ENCODE measurements at regions not wholly inside any gene's neighbourhood (a gene's known extent, or its start where the extent isn't known, plus 50 kb on each side); places are given as distances from the start of the nearest gene placed in this dataset.

- Histone ChIP-seq H4K20me1 (replicated peaks in 1 of 2; ENCODE audit: control insufficient read depth in 1 of 2, insufficient read depth in 2 of 2, low read length in 2 of 2) (no peaks in the 10 kb centered on the region), H3K18ac (ENCODE audit: extremely low read depth, low read length) (no peak overlapping the region), H2AFZ (ENCODE audit: low read length) (no peak overlapping the region), H2AK5ac (ENCODE audit: low read depth, low read length) (no peak overlapping the region), H2BK20ac (ENCODE audit: low read length) (no peak overlapping the region), H3K79me1 (ENCODE audit: low read depth, low read length) (no peaks in the 10 kb centered on the region), H4K8ac (ENCODE audit: extremely low read depth, insufficient read depth, low read length) (no peak overlapping the region), H3K14ac (ENCODE audit: insufficient read length) (no peak overlapping the region), H3K4me3 (ENCODE audit: extremely low read depth in 1 of 4, insufficient read depth in 2 of 4, low read depth in 3 of 4, low read length in 4 of 4) (no peak overlapping the region), H3K9me3 (ENCODE audit: insufficient read depth in 2 of 2, low read depth in 1 of 2, low read length in 1 of 2) (no peaks in the 10 kb centered on the region), H3K23ac (ENCODE audit: insufficient read length) (no peak overlapping the region), H4K91ac (replicated peaks; ENCODE audit: insufficient read length, low read length) (no peak overlapping the region), H2BK15ac (ENCODE audit: low read length) (no peak overlapping the region), H3K4me2 (ENCODE audit: insufficient read depth in 1 of 2, low read depth in 2 of 2, low read length in 2 of 2) (no peak overlapping the region), H3K9ac (replicated peaks in 1 of 4; ENCODE audit: extremely low read depth in 1 of 4, low read depth in 3 of 4, low read length in 3 of 4) (no peak overlapping the region), H3K79me2 (ENCODE audit: control insufficient read depth in 1 of 2, insufficient read depth in 2 of 2, low read length in 2 of 2) (no peaks in the 10 kb centered on the region), H3K56ac (replicated peaks; ENCODE audit: insufficient read length, low read depth, low read length) (no peak overlapping the region), H3K23me2 (ENCODE audit: low read depth, low read length) (no peaks in the 10 kb centered on the region), H4K5ac (ENCODE audit: insufficient read length, low read depth, low read length) (no peak overlapping the region), H2BK120ac (replicated peaks; ENCODE audit: low read depth, low read length) (no peak overlapping the region), H3K27ac (ENCODE audit: low read depth, low read length) (no peak overlapping the region), H2BK12ac (ENCODE audit: low read depth, low read length) (no peak overlapping the region), H3K27me3 (replicated peaks in 1 of 4; ENCODE audit: control insufficient read depth in 3 of 4, extremely low read depth in 1 of 4, insufficient read depth in 3 of 4, low read length in 3 of 4) (no peaks in the 10 kb centered on the region), H3K4me1 (replicated peaks in 1 of 4; ENCODE audit: control insufficient read depth in 3 of 4, insufficient read depth in 4 of 4, low read length in 3 of 4) (no peaks in the 10 kb centered on the region), H3K36me3 (ENCODE audit: control insufficient read depth in 2 of 4, insufficient read depth in 4 of 4, low read length in 3 of 4) (no peaks in the 10 kb centered on the region), H2BK5ac (ENCODE audit: low read depth, low read length) (no peak overlapping the region), H3K4ac (replicated peaks; ENCODE audit: insufficient read length, low read depth, low read length) (no peak overlapping the region)
- POLR2A ChIA-PET (ENCODE audit: partially characterized antibody) = interaction anchor here (0.6 kb wide), 1 partner anchor 21 kb away, joined by 5 read pairs; no protein-coding TSS in a partner anchor
- no peak for FAIRE-seq
- DNase-seq (ENCODE audit: low read depth in 1 of 2, low spot score in 2 of 2) = no peak
- WGBS, 2 experiments (ENCODE audit: extremely low coverage in 1 of 2, insufficient coverage in 1 of 2, insufficient read length in 1 of 2, insufficient replicate concordance in 2 of 2, low coverage in 1 of 2, low lambda C conversion rate in 2 of 2, missing lambda C conversion rate in 1 of 2) = 85% methylated on average over 3 of the region's 3 CpGs; no CpG with 5 or more reads in 1 of the 2 experiments
- CTCF ChIA-PET (ENCODE audit: partially characterized antibody) = no interaction called here
- TF ChIP-seq CTBP2 (IDR thresholded peaks at IDR 0.05; ENCODE audit: borderline replicate concordance, insufficient read depth, insufficient read length, low read length) = no peak
- no peak for TF ChIP-seq CHD2 (IDR thresholded peaks at IDR 0.05; ENCODE audit: low read length)
- no peak for TF ChIP-seq NANOG (IDR thresholded peaks at IDR 0.05; ENCODE audit: insufficient read depth, low read depth, low read length, poor library complexity, severe bottlenecking)
- TF ChIP-seq EGR1 (IDR thresholded peaks at IDR 0.05; ENCODE audit: borderline replicate concordance, low read depth, low read length) = no peak
- TF ChIP-seq RFX5 (IDR thresholded peaks at IDR 0.05; ENCODE audit: borderline replicate concordance, low read depth, low read length) = no peak
- TF ChIP-seq SP1 (IDR thresholded peaks at IDR 0.05; ENCODE audit: low read depth, low read length) = no peak
- TF ChIP-seq SIN3A (conservative IDR thresholded peaks at IDR 0.05 in 1 of 2, IDR thresholded peaks at IDR 0.05 in 1 of 2; ENCODE audit: low read depth in 1 of 2, low read length in 2 of 2) = no peak
- TF ChIP-seq MAX (IDR thresholded peaks at IDR 0.05) = no peak
- no peak for TF ChIP-seq EP300 (IDR thresholded peaks at IDR 0.05; ENCODE audit: borderline replicate concordance in 1 of 2, low read depth in 2 of 2, low read length in 2 of 2)
- TF ChIP-seq CBX5 (IDR thresholded peaks at IDR 0.05; ENCODE audit: low read depth, low read length) = no peak
- TF ChIP-seq, protein P1, sequence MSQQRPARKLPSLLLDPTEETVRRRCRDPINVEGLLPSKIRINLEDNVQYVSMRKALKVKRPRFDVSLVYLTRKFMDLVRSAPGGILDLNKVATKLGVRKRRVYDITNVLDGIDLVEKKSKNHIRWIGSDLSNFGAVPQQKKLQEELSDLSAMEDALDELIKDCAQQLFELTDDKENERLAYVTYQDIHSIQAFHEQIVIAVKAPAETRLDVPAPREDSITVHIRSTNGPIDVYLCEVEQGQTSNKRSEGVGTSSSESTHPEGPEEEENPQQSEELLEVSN (IDR thresholded peaks at IDR 0.05) = no peak
- no peak for TF ChIP-seq EZH2 (IDR thresholded peaks at IDR 0.05; ENCODE audit: low read depth, low read length, severe bottlenecking)
- no peak for TF ChIP-seq RNF2 (IDR thresholded peaks at IDR 0.05; ENCODE audit: borderline replicate concordance, low read depth, low read length, missing control alignments, poor library complexity, severe bottlenecking)
Measured at GRCh38 chr4:163613383-163613782, 118.9 kb downstream of the TMA16 start.

Measured in H1 (cell line).